ENCODE measurements at regions not wholly inside any gene's neighbourhood (a gene's known extent, or its start where the extent isn't known, plus 50 kb on each side); places are given as distances from the start of the nearest gene placed in this dataset.

- no peak overlapping the region for H3K4me3 Mint-ChIP-seq (ENCODE audit: low read depth)
- H3K9me3 Mint-ChIP-seq, result no peaks in the 10 kb centered on the region
- intact Hi-C loops (cut with micrococcal nuclease), result no loop called here
- H3K4me1 Mint-ChIP-seq (ENCODE audit: low read depth), result no peaks in the 10 kb centered on the region
- DNase-seq (ENCODE audit: low spot score), result no peak
- H3K27ac Mint-ChIP-seq, result no peak overlapping the region
- H3K36me3 Mint-ChIP-seq (ENCODE audit: low read depth), result no peaks in the 10 kb centered on the region
- H3K27me3 Mint-ChIP-seq (ENCODE audit: low read depth), result peaks cover 6% of the 10 kb centered on the region
Observed at GRCh38 chr17:51526507-51526906, 266.2 kb downstream of the UTP18 start.

DNA sequence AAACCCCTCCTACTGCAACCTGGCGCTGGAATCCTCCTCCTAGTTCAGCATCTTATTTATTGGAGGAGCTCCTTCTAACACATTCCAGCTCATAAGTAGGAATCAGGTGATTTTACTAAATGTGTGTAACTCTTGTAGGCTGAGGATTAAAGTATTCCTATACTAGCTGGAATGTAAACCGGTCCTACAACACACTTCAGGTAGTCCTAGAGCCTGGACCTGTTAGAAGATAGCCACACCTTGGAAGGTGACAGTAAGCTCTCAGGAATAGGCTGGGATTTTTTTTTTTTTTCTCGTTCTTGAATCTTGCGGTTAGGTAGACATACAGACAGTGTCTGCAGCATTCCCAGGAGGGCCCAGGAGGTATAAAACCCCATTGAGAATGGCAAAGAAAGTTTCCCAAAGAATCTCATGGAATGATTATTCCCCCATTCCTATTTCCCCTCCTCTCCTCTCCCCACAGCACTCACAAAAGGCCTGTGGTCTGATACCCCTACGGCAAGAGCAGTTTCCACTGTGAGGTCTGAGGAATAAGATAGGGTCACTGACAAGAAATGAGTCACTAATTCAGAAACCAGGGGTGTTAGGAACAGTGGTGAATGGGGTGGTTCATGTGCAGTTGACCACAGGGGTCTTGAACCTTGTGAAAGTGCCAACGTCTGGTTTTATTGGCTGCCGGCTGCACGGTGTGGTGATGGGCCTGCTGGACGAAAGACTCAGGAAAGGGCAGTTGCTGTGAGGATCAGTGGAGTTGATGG is 267.1 kb downstream of the UTP18 start:
- Mint-ChIP-seq H3K9me3 (no peaks in the 10 kb centered on the region), H3K27me3 (ENCODE audit: low read depth) (peaks cover 3% of the 10 kb centered on the region), H3K4me1 (ENCODE audit: low read depth) (no peaks in the 10 kb centered on the region), H3K4me3 (ENCODE audit: low read depth) (no peak overlapping the region), H3K27ac (no peak overlapping the region), H3K36me3 (ENCODE audit: low read depth) (no peaks in the 10 kb centered on the region)
- DNase-seq (ENCODE audit: low spot score), result no peak
- intact Hi-C loops (cut with micrococcal nuclease), result no loop called here

DNA sequence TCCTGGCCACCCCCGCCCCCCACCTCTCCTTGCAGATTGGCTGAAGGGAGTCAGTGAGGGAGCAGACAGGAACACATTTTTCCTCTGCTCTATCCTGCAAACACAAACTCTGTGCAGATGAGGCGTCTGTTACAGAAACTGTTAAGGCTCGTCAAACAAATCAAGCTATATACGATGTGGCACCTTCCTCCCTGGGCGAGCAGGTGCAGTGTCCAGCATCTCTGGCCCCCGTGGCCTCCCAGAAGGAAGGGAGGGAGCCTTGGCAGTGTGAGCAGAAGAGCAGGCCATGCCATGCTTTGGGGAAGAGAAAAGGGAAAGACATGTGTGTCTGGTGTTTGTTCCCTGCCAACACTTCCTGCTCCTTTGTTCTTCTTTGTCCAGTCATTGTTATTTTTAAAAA is 267.8 kb downstream of the UTP18 start:
- Mint-ChIP-seq H3K4me3 (ENCODE audit: low read depth) (no peak overlapping the region), H3K36me3 (ENCODE audit: low read depth) (no peaks in the 10 kb centered on the region), H3K4me1 (ENCODE audit: low read depth) (no peaks in the 10 kb centered on the region), H3K9me3 (no peaks in the 10 kb centered on the region), H3K27me3 (ENCODE audit: low read depth) (peaks cover 5% of the 10 kb centered on the region), H3K27ac (no peak overlapping the region)
- intact Hi-C loops (cut with micrococcal nuclease), result no loop called here
- no peak for DNase-seq (ENCODE audit: low spot score)

- H3K4me3 Mint-ChIP-seq (ENCODE audit: low read depth), result no peak overlapping the region
- peaks cover 3% of the 10 kb centered on the region for H3K27me3 Mint-ChIP-seq (ENCODE audit: low read depth)
- DNase-seq (ENCODE audit: low spot score), result no peak
- H3K9me3 Mint-ChIP-seq, result no peaks in the 10 kb centered on the region
- H3K4me1 Mint-ChIP-seq (ENCODE audit: low read depth), result no peaks in the 10 kb centered on the region
- H3K36me3 Mint-ChIP-seq (ENCODE audit: low read depth), result no peaks in the 10 kb centered on the region
- no peak overlapping the region for H3K27ac Mint-ChIP-seq
- intact Hi-C loops (cut with micrococcal nuclease), result no loop called here
Observed at GRCh38 chr17:51533219-51533618, 272.9 kb downstream of the UTP18 start.

- Mint-ChIP-seq H3K4me1 (ENCODE audit: low read depth) (no peaks in the 10 kb centered on the region), H3K4me3 (ENCODE audit: low read depth) (no peak overlapping the region), H3K27me3 (ENCODE audit: low read depth) (peaks cover 3% of the 10 kb centered on the region), H3K36me3 (ENCODE audit: low read depth) (no peaks in the 10 kb centered on the region), H3K27ac (no peak overlapping the region), H3K9me3 (no peaks in the 10 kb centered on the region)
- intact Hi-C loops (cut with micrococcal nuclease), result no loop called here
- DNase-seq (ENCODE audit: low spot score), result no peak
Observed at GRCh38 chr17:51533821-51534220, 273.5 kb downstream of the UTP18 start.

- intact Hi-C loops (cut with micrococcal nuclease), result loop anchor here (5.0 kb wide), 1 partner anchor 164 kb away; no protein-coding TSS in a partner anchor
- no peaks in the 10 kb centered on the region for H3K9me3 Mint-ChIP-seq
- H3K4me1 Mint-ChIP-seq (ENCODE audit: low read depth), result peaks cover 8% of the 10 kb centered on the region
- peaks cover 3% of the 10 kb centered on the region for H3K27me3 Mint-ChIP-seq (ENCODE audit: low read depth)
- no peak overlapping the region for H3K27ac Mint-ChIP-seq
- DNase-seq (ENCODE audit: low spot score), result no peak
- no peak overlapping the region for H3K4me3 Mint-ChIP-seq (ENCODE audit: low read depth)
- no peaks in the 10 kb centered on the region for H3K36me3 Mint-ChIP-seq (ENCODE audit: low read depth)
Observed at GRCh38 chr17:51536627-51537026, 276.3 kb downstream of the UTP18 start.

GRCh38 chr17:51537996-51538550 is 277.7 kb downstream of the UTP18 start:
- Mint-ChIP-seq H3K27ac (no peak overlapping the region), H3K4me1 (ENCODE audit: low read depth) (peaks cover 8% of the 10 kb centered on the region), H3K27me3 (ENCODE audit: low read depth) (peaks cover 1% of the 10 kb centered on the region), H3K36me3 (ENCODE audit: low read depth) (no peaks in the 10 kb centered on the region), H3K4me3 (ENCODE audit: low read depth) (no peak overlapping the region), H3K9me3 (no peaks in the 10 kb centered on the region)
- DNase-seq (ENCODE audit: low spot score), result no peak
- intact Hi-C loops (cut with micrococcal nuclease), result loop anchor here (5.0 kb wide), 1 partner anchor 166 kb away; no protein-coding TSS in a partner anchor

- no peaks in the 10 kb centered on the region for H3K9me3 Mint-ChIP-seq
- no peaks in the 10 kb centered on the region for H3K36me3 Mint-ChIP-seq (ENCODE audit: low read depth)
- intact Hi-C loops (cut with micrococcal nuclease), result no loop called here
- no peak overlapping the region for H3K27ac Mint-ChIP-seq
- DNase-seq (ENCODE audit: low spot score), result no peak
- peaks cover 8% of the 10 kb centered on the region for H3K4me1 Mint-ChIP-seq (ENCODE audit: low read depth)
- no peak overlapping the region for H3K4me3 Mint-ChIP-seq (ENCODE audit: low read depth)
- H3K27me3 Mint-ChIP-seq (ENCODE audit: low read depth), result peaks cover 1% of the 10 kb centered on the region
Observed at GRCh38 chr17:51540151-51540550, 279.8 kb downstream of the UTP18 start.

- no peak for DNase-seq (ENCODE audit: low spot score)
Observed at GRCh38 chr17:51541215-51541614, 280.9 kb downstream of the UTP18 start.

GRCh38 chr17:51546114-51546513 is 285.8 kb downstream of the UTP18 start:
- H3K9me3 Mint-ChIP-seq, result no peaks in the 10 kb centered on the region

More at GRCh38 chr17:51541215-51541614, 280.9 kb downstream of the UTP18 start:
- no peak overlapping the region for H3K27ac Mint-ChIP-seq
- H3K9me3 Mint-ChIP-seq, result no peaks in the 10 kb centered on the region
- H3K27me3 Mint-ChIP-seq (ENCODE audit: low read depth), result peaks cover 1% of the 10 kb centered on the region
- H3K4me3 Mint-ChIP-seq (ENCODE audit: low read depth), result no peak overlapping the region
- peaks cover 8% of the 10 kb centered on the region for H3K4me1 Mint-ChIP-seq (ENCODE audit: low read depth)
- intact Hi-C loops (cut with micrococcal nuclease), result no loop called here
- H3K36me3 Mint-ChIP-seq (ENCODE audit: low read depth), result no peaks in the 10 kb centered on the region

GRCh38 chr17:51548125-51548524 is 287.8 kb downstream of the UTP18 start:
- Mint-ChIP-seq H3K4me1 (ENCODE audit: low read depth) (no peaks in the 10 kb centered on the region), H3K4me3 (ENCODE audit: low read depth) (no peak overlapping the region), H3K36me3 (ENCODE audit: low read depth) (no peaks in the 10 kb centered on the region), H3K27me3 (ENCODE audit: low read depth) (no peaks in the 10 kb centered on the region), H3K9me3 (no peaks in the 10 kb centered on the region), H3K27ac (no peak overlapping the region)
- DNase-seq (ENCODE audit: low spot score), result no peak
- intact Hi-C loops (cut with micrococcal nuclease), result no loop called here

More at GRCh38 chr17:51546114-51546513, 285.8 kb downstream of the UTP18 start:
- Mint-ChIP-seq H3K27ac (no peak overlapping the region), H3K4me3 (ENCODE audit: low read depth) (no peak overlapping the region), H3K27me3 (ENCODE audit: low read depth) (no peaks in the 10 kb centered on the region), H3K36me3 (ENCODE audit: low read depth) (no peaks in the 10 kb centered on the region), H3K4me1 (ENCODE audit: low read depth) (no peaks in the 10 kb centered on the region)
- no peak for DNase-seq (ENCODE audit: low spot score)
- intact Hi-C loops (cut with micrococcal nuclease), result no loop called here

DNA sequence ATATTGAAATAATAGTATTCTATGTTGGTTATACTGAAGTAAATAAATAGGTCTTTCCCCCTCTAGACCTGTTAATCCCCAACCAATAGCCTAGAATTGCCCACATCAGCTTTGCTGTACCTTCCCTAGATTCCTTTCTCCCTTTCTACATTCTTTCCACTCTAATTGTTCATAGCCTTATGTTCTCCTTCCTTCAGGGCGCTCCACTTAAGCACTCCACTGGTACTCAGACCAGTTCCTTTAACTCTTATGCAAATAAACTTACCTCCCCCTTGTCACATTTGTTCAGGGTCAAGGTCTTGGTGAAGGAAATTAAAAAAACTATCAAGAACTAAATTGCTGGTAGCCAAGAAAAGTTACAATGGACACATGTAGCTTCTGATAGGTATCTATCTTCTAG is 294.8 kb downstream of the UTP18 start:
- Mint-ChIP-seq H3K27ac (no peak overlapping the region), H3K9me3 (no peaks in the 10 kb centered on the region), H3K36me3 (ENCODE audit: low read depth) (no peaks in the 10 kb centered on the region), H3K4me1 (ENCODE audit: low read depth) (no peaks in the 10 kb centered on the region), H3K27me3 (ENCODE audit: low read depth) (no peaks in the 10 kb centered on the region), H3K4me3 (ENCODE audit: low read depth) (no peak overlapping the region)
- DNase-seq (ENCODE audit: low spot score), result no peak
- intact Hi-C loops (cut with micrococcal nuclease), result no loop called here

DNA sequence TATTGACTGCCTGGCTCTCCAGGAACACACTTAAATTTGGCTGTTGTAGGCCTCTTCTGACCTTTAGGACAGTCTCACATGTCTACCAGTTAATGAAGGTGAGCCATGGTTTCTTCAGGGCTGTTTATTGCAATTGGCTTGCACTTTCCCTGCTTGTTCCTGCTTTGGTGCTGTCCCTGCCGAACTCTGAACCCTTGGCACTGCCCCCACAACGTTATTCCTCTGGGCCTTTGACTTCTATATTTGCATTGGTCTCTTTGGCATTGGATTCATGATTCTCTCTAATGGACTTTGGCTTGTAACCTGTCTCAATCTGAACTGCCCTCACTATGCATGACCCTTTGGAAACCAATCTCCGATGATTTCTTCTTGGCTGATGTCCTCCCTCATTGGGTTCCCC is 299.4 kb downstream of the UTP18 start:
- intact Hi-C loops (cut with micrococcal nuclease), result no loop called here
- Mint-ChIP-seq H3K27me3 (ENCODE audit: low read depth) (peaks cover 9% of the 10 kb centered on the region), H3K9me3 (no peaks in the 10 kb centered on the region), H3K4me3 (ENCODE audit: low read depth) (no peak overlapping the region), H3K4me1 (ENCODE audit: low read depth) (no peaks in the 10 kb centered on the region), H3K36me3 (ENCODE audit: low read depth) (no peaks in the 10 kb centered on the region), H3K27ac (no peak overlapping the region)
- DNase-seq (ENCODE audit: low spot score), result no peak
